HG03439 (cell line): ENCODE measurements at regions not wholly inside any gene's neighbourhood (a gene's known extent, or its start where the extent isn't known, plus 50 kb on each side); places are given as distances from the start of the nearest gene placed in this dataset.

Source experiments
- ATAC-seq: cut with Tn5 transposase; IDR thresholded peaks from one replicate; pipeline ENCODE4 v1.9.1; 2021; ENCODE audit warnings: mild to moderate bottlenecking, moderate library complexity; ENCODE audit not compliant: unreplicated experiment

DNA sequence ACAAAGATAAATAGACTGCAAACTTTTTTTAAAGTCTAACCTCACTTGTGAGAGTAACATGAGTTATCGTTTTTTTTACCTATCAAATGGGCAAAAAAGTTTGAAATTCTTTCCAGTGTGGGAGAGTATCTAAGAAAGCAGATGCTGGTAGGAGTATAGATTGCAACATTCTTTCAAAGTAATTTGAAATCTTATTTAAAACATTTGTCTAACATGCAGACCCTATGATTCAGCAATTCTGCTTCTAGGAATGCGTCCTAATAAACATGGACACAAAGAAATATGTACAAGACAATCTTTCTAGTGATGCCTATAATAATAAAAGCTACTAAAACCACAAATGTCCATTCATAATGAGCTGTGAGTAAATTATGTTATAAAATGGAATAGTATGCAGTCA lies 110.4 kb upstream of the TMCC3 start:
- ATAC-seq: no peak

DNA sequence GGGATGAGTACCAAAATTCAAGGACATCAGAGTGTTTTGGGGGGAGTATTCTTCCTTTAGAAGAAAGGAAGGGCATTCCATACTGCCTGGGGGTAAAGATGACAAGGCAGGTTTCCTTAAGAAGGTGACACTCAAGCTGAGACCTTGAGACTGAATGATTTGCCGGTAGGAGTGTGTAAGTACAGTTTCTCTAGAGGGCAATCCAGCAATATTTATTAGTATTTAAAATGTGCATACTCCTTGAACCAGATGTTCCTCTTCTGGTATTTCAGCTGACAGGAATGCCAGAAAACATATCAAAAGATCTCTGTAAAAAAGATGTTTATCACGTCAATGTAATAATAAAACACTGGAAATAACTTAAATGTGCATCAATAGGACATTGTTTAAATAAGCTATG lies 106.4 kb upstream of the TMCC3 start:
- no peak for ATAC-seq

DNA sequence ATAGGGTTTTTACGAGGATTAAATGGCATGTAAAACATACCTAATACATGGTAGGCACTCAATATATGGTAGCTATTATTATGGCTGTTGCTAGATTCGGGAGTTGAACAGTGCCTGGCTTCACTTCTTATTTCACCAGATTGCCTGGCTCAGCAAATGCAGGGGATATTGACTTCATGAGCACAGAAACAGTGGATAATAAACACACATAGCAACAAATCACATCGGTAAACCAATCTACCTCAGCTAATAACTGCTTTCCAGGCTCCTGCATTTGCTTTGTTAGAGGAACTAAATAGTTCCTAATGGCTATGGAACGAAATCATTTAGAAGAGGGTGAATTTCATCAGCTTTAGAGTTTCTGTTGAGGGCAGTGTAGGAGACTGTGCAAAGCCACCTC lies 105.2 kb upstream of the TMCC3 start:
- no peak for ATAC-seq

DNA sequence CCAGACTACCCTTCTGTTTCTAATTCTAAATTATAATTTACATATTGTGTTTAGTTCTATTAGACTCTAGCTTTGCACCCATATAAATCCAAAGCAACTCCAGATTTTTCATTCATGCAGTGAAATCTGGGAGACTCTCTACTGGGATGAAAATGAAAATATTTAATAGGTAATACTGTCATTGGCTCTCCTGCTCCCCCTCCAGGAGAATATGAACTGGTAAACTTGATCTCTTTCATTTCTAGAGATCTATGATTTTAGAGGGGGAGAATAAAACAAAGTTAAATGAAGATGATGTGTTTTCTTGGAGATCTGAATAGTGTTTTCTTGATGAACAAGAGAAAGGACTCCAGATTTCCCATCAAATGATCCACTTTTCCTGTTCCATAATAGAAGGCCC lies 104.3 kb upstream of the TMCC3 start:
- ATAC-seq: no peak

DNA sequence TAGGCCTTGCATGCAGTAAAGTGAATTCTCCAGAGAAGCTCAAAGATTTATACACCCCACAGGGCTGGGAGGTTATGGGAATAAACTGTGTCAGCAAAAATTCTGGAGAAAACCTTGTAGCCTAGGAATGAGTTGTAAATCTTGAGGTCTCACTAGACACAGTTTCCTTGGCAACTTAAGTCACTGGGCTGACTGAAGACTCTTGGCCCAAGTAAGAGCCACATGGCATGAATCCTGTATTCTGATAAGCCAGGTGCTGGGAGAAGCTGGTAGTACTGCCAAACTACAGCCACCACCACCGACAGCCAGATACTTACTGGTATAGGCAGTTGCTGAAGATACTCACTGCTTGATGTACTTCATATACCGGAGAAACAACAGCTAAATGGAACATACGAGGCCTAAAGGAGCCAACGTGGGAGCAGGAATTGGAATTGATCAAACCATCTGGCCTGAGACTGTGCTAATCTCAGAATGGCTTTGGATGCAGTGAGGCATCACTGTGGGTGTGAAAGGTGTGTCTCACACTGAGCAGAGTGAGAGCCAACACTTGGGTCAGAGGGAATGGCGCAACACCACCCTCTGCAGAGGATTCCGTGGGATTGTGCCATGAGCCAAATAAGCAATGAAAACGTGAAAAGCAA lies 102.8 kb upstream of the TMCC3 start:
- no peak for ATAC-seq

- ATAC-seq: no peak
Observed at GRCh38 chr12:94750864-94751263, 100.5 kb upstream of the TMCC3 start.

DNA sequence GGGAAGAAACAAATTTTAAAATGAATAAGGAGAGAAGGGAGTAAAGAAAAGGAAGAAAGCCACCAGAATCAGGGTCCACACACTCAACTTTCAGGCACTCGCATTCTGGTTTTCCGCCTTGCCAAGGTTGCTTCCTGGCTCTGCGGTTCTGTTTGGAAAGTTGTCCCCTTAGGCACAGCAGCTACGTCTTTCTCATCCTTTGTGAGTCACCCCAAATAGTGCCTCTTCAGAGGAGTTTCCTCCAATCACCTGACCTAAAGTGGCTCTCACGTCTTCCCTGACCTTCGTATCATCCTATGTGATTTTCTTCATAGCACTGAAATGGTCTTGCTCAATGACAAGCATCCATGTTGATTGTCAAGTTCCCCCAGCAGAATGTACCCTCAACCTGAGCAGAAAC lies 99.5 kb upstream of the TMCC3 start:
- no peak for ATAC-seq

GRCh38 chr12:94749455-94749854 lies 99.1 kb upstream of the TMCC3 start:
- no peak for ATAC-seq

DNA sequence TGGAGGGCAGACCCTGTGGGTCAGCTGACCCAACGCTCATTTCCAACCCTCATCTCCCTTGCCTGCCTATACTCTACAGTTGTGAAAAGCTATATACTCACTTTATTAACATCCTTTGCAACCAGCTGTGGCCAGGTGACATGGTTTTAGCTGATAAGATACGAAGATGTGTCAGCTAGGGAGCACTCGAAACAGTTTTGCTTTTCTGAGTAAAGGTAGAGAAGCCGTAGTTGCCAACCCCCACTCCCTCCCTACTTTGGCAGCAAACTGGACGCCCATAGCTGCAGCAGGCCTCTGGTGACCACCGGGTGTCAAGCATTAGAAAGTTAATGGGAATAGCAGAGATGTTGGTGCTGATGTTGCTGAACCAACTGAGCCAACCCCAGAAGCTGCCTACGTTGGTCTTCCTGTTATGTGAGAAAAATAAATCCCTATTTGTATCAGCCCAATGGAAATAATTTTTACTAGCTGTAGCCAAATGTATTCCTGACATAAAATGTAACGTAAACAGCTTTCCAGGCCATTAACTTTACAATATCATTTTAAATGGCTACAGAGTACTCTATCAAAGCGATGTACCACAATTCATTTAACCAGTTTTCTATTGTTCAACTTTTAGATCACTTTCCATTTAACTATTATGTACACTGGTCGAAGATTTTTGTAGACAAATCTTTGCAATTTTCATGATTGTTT lies 98.5 kb upstream of the TMCC3 start:
- no peak for ATAC-seq

DNA sequence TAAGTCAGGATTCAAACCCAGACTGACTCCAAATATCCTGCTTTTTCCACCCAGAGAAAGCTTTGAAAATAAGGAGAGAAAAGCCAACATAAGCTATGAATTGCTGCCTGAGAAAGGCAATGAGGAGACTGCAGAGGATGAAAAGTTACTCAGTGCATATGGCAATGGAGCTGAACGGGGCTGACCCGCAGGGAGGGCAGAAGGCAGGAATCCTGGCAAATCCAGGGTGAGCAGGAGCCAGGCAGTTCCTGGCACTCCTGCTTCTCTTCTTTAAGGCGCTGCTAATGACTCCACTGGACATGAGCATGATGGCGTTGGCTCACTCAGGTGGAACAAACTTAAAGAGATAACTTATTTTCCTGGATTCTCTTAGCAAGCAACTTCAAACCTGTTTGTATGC lies 95.2 kb upstream of the TMCC3 start:
- no peak for ATAC-seq

GRCh38 chr12:94743174-94743573 lies 92.8 kb upstream of the TMCC3 start:
- no peak for ATAC-seq

DNA sequence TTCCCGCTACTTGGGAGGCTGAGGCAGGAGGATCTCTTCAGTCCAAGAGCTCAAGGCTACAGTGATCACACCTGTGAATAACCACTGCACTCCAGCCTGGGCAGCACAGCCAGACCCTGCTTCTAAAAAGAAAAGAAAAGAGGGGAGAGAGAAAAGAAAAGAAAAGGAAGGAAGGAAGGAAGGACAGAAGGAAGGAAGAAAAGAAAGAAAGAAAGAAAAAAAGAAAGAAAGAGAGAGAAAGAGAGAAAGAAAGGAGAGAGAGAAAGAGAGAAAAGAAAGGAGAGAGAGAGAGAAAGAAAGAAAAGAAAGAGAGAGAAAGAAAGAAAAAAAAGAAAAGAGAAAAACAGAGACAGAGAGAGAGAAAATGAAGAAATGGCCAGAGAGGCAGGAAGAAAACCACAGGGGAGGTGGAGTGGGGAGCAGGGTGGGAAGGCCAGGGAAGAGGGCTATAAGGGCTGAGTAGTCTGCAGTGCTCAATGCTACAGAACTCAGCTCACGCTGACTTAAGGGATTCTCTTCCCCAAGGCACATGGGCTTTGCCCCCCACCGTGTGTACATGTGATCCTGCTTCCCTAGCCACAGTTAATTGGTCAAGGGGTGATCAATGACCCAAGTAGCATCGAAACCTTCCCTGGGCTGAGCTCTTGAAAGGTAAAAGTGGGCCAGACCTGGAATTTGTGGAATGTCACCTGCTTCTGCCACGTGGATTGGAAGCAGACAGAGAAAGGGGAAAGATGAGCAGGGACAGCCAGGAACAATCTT lies 90.4 kb upstream of the TMCC3 start:
- ATAC-seq: no peak

DNA sequence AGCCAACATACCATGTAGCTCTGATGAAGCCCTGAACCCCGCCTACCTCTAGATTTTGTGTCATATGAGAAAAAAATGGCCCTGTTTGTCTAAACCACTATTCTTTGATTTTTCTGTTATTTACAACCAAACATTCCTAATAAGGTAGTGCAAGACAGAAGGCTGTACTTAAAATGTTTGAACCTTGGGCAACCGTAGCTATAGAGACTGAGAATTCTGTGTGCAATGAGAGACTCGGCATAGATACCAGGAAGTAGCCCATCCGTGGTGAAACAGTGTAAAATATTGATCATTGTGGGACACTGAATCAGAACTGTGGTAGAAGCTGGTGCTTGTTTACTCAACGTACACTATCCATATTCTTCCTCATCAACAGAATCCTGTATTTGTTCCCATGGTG lies 86.5 kb upstream of the TMCC3 start:
- no peak for ATAC-seq

DNA sequence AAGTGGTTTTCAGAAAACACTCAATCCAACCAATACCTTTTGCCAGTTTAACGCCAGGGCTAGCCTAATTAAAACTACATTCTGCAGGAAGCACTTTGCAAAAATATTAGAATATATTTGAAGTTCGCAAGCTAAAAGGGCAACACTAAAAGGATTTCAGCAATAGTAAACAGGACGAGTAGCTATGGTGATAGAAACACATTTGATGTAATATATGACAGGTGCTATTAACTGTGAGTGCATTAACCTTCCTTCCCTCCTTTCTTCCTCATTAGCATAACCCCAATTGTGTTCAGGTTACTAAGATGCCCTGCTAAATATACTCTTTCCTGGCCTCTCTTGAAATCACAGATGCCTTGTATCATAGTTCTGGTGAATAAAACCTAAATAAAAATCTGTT lies 85.6 kb upstream of the TMCC3 start:
- ATAC-seq: no peak

DNA sequence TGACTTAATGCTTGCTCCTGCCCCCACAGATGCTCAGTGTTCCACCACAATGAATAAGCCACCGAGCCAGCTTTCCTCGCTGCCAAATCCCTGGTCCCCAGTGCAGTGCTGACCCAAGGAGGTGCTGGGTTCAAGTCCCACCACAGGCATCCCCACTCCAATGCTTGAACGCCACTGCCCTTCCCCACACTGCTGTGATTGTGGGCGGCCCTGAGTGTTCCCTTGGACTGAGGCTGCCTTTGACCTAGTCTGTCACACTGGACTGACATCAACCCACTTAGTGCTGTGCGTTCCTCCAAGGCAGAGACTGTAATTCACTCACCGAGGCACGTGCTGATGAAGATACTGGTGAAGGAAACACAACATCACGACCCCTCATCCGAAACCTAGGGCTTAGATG lies 83.4 kb upstream of the TMCC3 start:
- no peak for ATAC-seq

DNA sequence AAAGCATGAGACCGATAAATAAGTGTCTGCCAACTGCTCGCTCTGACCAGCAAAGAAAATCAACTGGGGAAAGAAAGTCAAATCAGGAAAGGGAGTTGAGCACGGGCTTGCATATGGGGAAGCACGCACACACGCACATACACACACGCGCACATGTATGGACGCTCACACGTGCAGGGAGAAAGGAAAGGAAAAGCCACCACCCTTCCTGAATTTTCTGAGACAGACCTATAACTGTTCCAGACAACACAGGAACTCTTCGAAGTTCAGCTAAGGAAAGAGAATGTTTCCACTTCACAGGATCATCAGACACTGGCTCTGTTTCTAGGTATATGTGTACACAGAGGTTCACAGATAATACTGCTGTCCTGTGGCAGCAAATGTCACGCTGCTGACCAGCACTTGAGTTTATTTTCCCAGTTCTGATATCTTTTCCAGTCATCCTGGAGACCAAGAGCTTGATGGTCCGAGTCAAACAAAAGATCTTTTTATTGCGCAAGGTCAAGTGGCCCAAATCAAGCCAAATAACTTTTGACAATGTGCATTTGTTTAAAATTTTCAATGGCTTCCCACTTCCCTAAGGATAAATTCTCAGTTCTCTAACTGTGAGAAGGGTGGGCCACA lies 82.1 kb upstream of the TMCC3 start:
- no peak for ATAC-seq

- no peak for ATAC-seq
Observed at GRCh38 chr12:94731733-94732360, 81.5 kb upstream of the TMCC3 start.

GRCh38 chr12:94730847-94731246 lies 80.5 kb upstream of the TMCC3 start:
- no peak for ATAC-seq

- ATAC-seq: no peak
Observed at GRCh38 chr12:94726236-94726835, 76.0 kb upstream of the TMCC3 start.

GRCh38 chr12:94725375-94726168 lies 75.2 kb upstream of the TMCC3 start:
- ATAC-seq: no peak
